DND-41 (cell line): ENCODE measurements at regions not wholly inside any gene's neighbourhood (a gene's known extent, or its start where the extent isn't known, plus 50 kb on each side); places are given as distances from the start of the nearest gene placed in this dataset.

Experiments used
- ATAC-seq: fragments of 200-7000 bp; cut with Tn5 transposase; 3 replicates; pipeline ENCODE4 v1.9.1; 2021; ENCODE audit warnings: low read depth; ENCODE audit not compliant: insufficient read depth
- DNase-seq: peaks from one replicate; pipeline ENCODE4 v3.0.0-alpha.2; 2020
- H2AFZ ChIP-seq: 2 replicates; pipeline ENCODE4 v1.6.0; 2012; ENCODE audit warnings: low read depth, low read length
- H3K27ac ChIP-seq: 2 replicates; pipeline ENCODE4 v1.5.1; 2012; ENCODE audit warnings: low read length, inconsistent platforms
- H3K27me3 ChIP-seq: fragments of 200-600 bp; sonication (generic); 2 replicates; pipeline ENCODE4 v1.6.0; 2012; ENCODE audit warnings: low read length, mild to moderate bottlenecking, inconsistent platforms; ENCODE audit not compliant: insufficient read depth, poor library complexity
- H3K36me3 ChIP-seq: 2 replicates; pipeline ENCODE4 v1.5.1; 2012; ENCODE audit warnings: low read length, inconsistent platforms; ENCODE audit not compliant: insufficient read depth
- H3K4me1 ChIP-seq: 2 replicates; pipeline ENCODE4 v1.5.1; 2012; ENCODE audit warnings: mild to moderate bottlenecking, low read length; ENCODE audit not compliant: insufficient read depth
- H3K4me2 ChIP-seq: 2 replicates; pipeline ENCODE4 v1.6.0; 2012; ENCODE audit warnings: mild to moderate bottlenecking, moderate library complexity, low read length, inconsistent platforms; ENCODE audit not compliant: insufficient read depth
- H3K4me3 ChIP-seq, 2 experiments: fragments of 200-600 bp in 1 of 2; shearing (Covaris generic) in 1 of 2; 2 replicates each; pipeline ENCODE4 v1.5.1; 2012 to 2016; ENCODE audit warnings: inconsistent platforms in 2 of 2, low read length in 2 of 2, mild to moderate bottlenecking in 2 of 2, low read depth in 1 of 2, moderate library complexity in 1 of 2
- H3K79me2 ChIP-seq: 2 replicates; pipeline ENCODE4 v1.6.0; 2012; ENCODE audit warnings: low read length, inconsistent platforms; ENCODE audit not compliant: insufficient read depth
- H3K9ac ChIP-seq: 2 replicates; pipeline ENCODE4 v1.6.0; 2012; ENCODE audit warnings: low read depth, mild to moderate bottlenecking, inconsistent platforms, low read length, moderate library complexity
- H3K9me3 ChIP-seq: 2 replicates; pipeline ENCODE4 v1.5.1; 2012; ENCODE audit warnings: low read length, moderate library complexity, mild to moderate bottlenecking, inconsistent platforms; ENCODE audit not compliant: insufficient read depth, severe bottlenecking
- H4K20me1 ChIP-seq: 2 replicates; pipeline ENCODE4 v1.6.0; 2012; ENCODE audit warnings: low read length; ENCODE audit not compliant: insufficient read depth
- CTCF ChIP-seq: IDR thresholded peaks from 2 replicates; pipeline ENCODE4 v1.5.1; 2012; ENCODE audit warnings: borderline replicate concordance, low read length, moderate library complexity, mild to moderate bottlenecking; ENCODE audit not compliant: poor library complexity, severe bottlenecking; ENCODE audit errors: extremely low read depth
- EZH2 ChIP-seq: IDR thresholded peaks from 3 replicates; pipeline ENCODE4 v1.6.1; 2012; ENCODE audit warnings: borderline replicate concordance, low read depth, mild to moderate bottlenecking, moderate library complexity, low read length, inconsistent platforms; ENCODE audit not compliant: severe bottlenecking

GRCh38 chr1:38270849-38271633 lies 224.4 kb upstream of the POU3F1 start:
- Histone ChIP-seq H3K4me3 (no peak overlapping the region), H3K9me3 (no peaks in the 10 kb centered on the region), H3K4me1 (no peaks in the 10 kb centered on the region), H3K27me3 (peaks cover 44% of the 10 kb centered on the region), H3K79me2 (no peaks in the 10 kb centered on the region), H2AFZ (no peak overlapping the region), H3K4me2 (no peak overlapping the region), H4K20me1 (0 out of 2 replicates have a peak, but pooled peaks cover 5% of the 10 kb centered on the region), H3K27ac (no peak overlapping the region), H3K36me3 (no peaks in the 10 kb centered on the region), H3K9ac (no peak overlapping the region)
- ATAC-seq = no peak
- no peak for DNase-seq
- TF ChIP-seq CTCF (no peak), EZH2 (no peak)

- H3K79me2 ChIP-seq = no peaks in the 10 kb centered on the region
- no peak overlapping the region for H3K9ac ChIP-seq
- H3K27ac ChIP-seq = no peak overlapping the region
- no peaks in the 10 kb centered on the region for H3K36me3 ChIP-seq
- 0 out of 2 replicates have a peak, but pooled peaks cover 5% of the 10 kb centered on the region for H4K20me1 ChIP-seq
- peaks cover 44% of the 10 kb centered on the region for H3K27me3 ChIP-seq
- no peak overlapping the region for H2AFZ ChIP-seq
- TF ChIP-seq EZH2 (no peak), CTCF (no peak)
- H3K9me3 ChIP-seq = no peaks in the 10 kb centered on the region
- no peaks in the 10 kb centered on the region for H3K4me1 ChIP-seq
- DNase-seq (no peak), ATAC-seq (no peak)
- no peak overlapping the region for H3K4me3 ChIP-seq
- no peak overlapping the region for H3K4me2 ChIP-seq
Observed at GRCh38 chr1:38269923-38270848, 223.6 kb upstream of the POU3F1 start.

- TF ChIP-seq EZH2 = no peak
- TF ChIP-seq CTCF = no peak
- no peak overlapping the region for H3K27ac ChIP-seq
- no peak for DNase-seq
- H3K79me2 ChIP-seq = no peaks in the 10 kb centered on the region
- 0 out of 2 replicates have a peak, but pooled peaks cover 5% of the 10 kb centered on the region for H4K20me1 ChIP-seq
- H3K9ac ChIP-seq = no peak overlapping the region
- no peaks in the 10 kb centered on the region for H3K36me3 ChIP-seq
- H3K4me2 ChIP-seq = no peak overlapping the region
- H2AFZ ChIP-seq = no peak overlapping the region
- no peaks in the 10 kb centered on the region for H3K9me3 ChIP-seq
- no peaks in the 10 kb centered on the region for H3K4me1 ChIP-seq
- ATAC-seq = no peak
- H3K4me3 ChIP-seq = no peak overlapping the region
- peaks cover 34% of the 10 kb centered on the region for H3K27me3 ChIP-seq
Observed at GRCh38 chr1:38268226-38268625, 221.6 kb upstream of the POU3F1 start.
